ENCODE measurements at regions not wholly inside any gene's neighbourhood (a gene's known extent, or its start where the extent isn't known, plus 50 kb on each side); places are given as distances from the start of the nearest gene placed in this dataset.
"Not testable (repeated sequence)": the region's sequence is repeated elsewhere in the genome, so short reads cannot be mapped to it uniquely, and the experiment has no call there.

DNA sequence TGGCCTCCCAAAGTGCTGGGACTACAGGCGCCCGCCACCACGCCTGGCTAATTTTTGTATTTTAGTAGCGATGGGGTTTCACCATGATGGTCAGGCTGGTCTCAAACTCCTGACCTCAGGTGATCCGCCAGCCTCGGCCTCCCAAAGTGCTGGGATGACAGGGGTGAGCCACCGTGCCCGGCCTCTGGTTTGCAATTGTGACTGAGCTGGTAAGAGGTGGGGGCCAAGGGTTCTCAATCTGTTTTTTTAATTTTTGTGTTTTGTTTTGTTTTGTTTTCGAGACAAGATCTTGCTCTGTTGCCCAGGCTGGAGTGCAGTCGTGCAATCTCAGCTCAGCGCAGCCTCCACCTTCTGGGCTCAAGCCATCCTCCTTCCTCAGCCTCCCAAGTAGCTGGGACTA is 196.2 kb downstream of the CRLF2 start:
- not testable (repeated sequence) for TF ChIP-seq EZH2 (IDR thresholded peaks at IDR 0.05; ENCODE audit: insufficient read depth, poor library complexity, severe bottlenecking); EZH2phosphoT487 (IDR thresholded peaks at IDR 0.05; ENCODE audit: insufficient read depth, low read depth)
